HT1080 (cell line): ENCODE measurements at regions not wholly inside any gene's neighbourhood (a gene's known extent, or its start where the extent isn't known, plus 50 kb on each side); places are given as distances from the start of the nearest gene placed in this dataset.
"Not testable (repeated sequence)": the region's sequence is repeated elsewhere in the genome, so short reads cannot be mapped to it uniquely, and the experiment has no call there.

Experiments
- DNase-seq: peaks from one replicate; pipeline ENCODE4 v3.0.0-alpha.2; 2015; ENCODE audit warnings: low read depth

GRCh38 chr5:167348251-167348926 is 943.1 kb upstream of the WWC1 start:
- DNase-seq, result no peak

GRCh38 chr5:167348980-167349379 is 942.5 kb upstream of the WWC1 start:
- no peak for DNase-seq

GRCh38 chr5:167351316-167351715 is 940.1 kb upstream of the WWC1 start:
- no peak for DNase-seq

GRCh38 chr5:167352801-167353200 is 938.6 kb upstream of the WWC1 start:
- DNase-seq, result no peak

- no peak for DNase-seq
Observed at GRCh38 chr5:167355346-167355745, 936.1 kb upstream of the WWC1 start.

- no peak for DNase-seq
Observed at GRCh38 chr5:167356374-167356773, 935.1 kb upstream of the WWC1 start.

- DNase-seq, result no peak
Observed at GRCh38 chr5:167358868-167359492, 932.5 kb upstream of the WWC1 start.

GRCh38 chr5:167361795-167362194 is 929.6 kb upstream of the WWC1 start:
- peak; percentile 21 for DNase-seq

GRCh38 chr5:167363065-167363464 is 928.4 kb upstream of the WWC1 start:
- DNase-seq, result no peak

GRCh38 chr5:167375125-167375524 is 916.3 kb upstream of the WWC1 start:
- no peak for DNase-seq

GRCh38 chr5:167378894-167379723 is 912.3 kb upstream of the WWC1 start:
- DNase-seq, result no peak

GRCh38 chr5:167381457-167381856 is 910.0 kb upstream of the WWC1 start:
- no peak for DNase-seq

GRCh38 chr5:167389537-167389936 is 901.9 kb upstream of the WWC1 start:
- DNase-seq, result no peak

GRCh38 chr5:167391286-167391685 is 900.2 kb upstream of the WWC1 start:
- not testable (repeated sequence) for DNase-seq

GRCh38 chr5:167392240-167392639 is 899.2 kb upstream of the WWC1 start:
- no peak for DNase-seq

- no peak for DNase-seq
Observed at GRCh38 chr5:167393358-167393757, 898.1 kb upstream of the WWC1 start.

- DNase-seq, result no peak
Observed at GRCh38 chr5:167402671-167403070, 888.8 kb upstream of the WWC1 start.

- no peak for DNase-seq
Observed at GRCh38 chr5:167406513-167406912, 884.9 kb upstream of the WWC1 start.

GRCh38 chr5:167412556-167412955 is 878.9 kb upstream of the WWC1 start:
- no peak for DNase-seq

GRCh38 chr5:167413506-167413905 is 877.9 kb upstream of the WWC1 start:
- DNase-seq, result no peak

GRCh38 chr5:167414611-167415010 is 876.8 kb upstream of the WWC1 start:
- no peak for DNase-seq
